Loucy (cell line): ENCODE measurements at regions not wholly inside any gene's neighbourhood (a gene's known extent, or its start where the extent isn't known, plus 50 kb on each side); places are given as distances from the start of the nearest gene placed in this dataset.

Experiments used
- CTCF ChIP-seq: fragments of 200-600 bp; sonication (generic); conservative IDR thresholded peaks from 2 replicates; pipeline ENCODE4 v1.5.1; 2014; ENCODE audit warnings: mild to moderate bottlenecking, antibody characterized with exemption, low read length
- EZH2phosphoT487 ChIP-seq: fragments of 200-600 bp; IDR thresholded peaks from 2 replicates; pipeline ENCODE4 v1.6.1; 2018; ENCODE audit warnings: antibody characterized with exemption, mild to moderate bottlenecking, moderate library complexity, borderline replicate concordance

DNA sequence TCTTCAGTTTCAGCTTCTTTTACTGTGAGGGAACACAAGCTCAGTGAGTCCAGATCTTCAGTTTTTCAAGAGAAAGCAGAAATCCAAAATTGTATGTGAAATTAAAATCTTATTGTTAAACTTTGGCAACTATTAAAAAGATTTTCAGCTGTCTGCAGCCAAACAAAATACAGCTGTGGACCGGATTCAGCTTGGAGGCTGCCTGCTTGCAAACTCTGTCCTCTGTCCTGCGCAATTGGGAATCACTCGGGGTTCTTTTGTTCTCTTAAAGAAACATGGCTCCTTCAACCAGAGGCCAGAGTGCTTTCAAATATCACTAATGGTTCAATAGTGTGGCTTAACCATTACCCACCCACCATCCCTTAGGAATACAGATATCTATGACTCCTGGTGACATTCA is 201.2 kb downstream of the CHIC2 start:
- TF ChIP-seq EZH2phosphoT487 (no peak), CTCF (no peak)
